ENCODE measurements at regions not wholly inside any gene's neighbourhood (a gene's known extent, or its start where the extent isn't known, plus 50 kb on each side); places are given as distances from the start of the nearest gene placed in this dataset.
A peak's percentile ranks its signal among the peaks of the same experiment; 100 is the strongest.

DNA sequence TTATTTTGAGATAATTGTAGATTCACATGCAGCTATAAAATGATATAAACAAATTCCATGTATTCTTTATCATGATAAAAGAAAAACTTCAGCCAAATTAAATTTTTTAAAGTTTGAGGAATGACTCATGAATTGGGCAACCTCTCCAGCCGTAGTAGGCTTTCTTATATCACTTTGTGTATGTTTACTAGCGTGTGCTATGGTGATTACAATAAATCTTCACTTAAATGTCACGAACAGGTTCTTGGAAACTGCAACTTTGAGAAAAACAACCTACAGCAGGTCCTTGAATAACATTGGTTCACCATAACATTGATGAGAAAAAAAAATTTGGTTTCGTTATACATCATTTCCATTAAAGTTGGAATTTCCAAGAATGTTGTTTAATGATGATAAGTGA, 730.9 kb upstream of the TYRP1 start:
- in situ Hi-C loops (cut with HindIII; ENCODE audit: low sequenced_read_pairs), result no loop called here
- TF ChIP-seq, protein P1, sequence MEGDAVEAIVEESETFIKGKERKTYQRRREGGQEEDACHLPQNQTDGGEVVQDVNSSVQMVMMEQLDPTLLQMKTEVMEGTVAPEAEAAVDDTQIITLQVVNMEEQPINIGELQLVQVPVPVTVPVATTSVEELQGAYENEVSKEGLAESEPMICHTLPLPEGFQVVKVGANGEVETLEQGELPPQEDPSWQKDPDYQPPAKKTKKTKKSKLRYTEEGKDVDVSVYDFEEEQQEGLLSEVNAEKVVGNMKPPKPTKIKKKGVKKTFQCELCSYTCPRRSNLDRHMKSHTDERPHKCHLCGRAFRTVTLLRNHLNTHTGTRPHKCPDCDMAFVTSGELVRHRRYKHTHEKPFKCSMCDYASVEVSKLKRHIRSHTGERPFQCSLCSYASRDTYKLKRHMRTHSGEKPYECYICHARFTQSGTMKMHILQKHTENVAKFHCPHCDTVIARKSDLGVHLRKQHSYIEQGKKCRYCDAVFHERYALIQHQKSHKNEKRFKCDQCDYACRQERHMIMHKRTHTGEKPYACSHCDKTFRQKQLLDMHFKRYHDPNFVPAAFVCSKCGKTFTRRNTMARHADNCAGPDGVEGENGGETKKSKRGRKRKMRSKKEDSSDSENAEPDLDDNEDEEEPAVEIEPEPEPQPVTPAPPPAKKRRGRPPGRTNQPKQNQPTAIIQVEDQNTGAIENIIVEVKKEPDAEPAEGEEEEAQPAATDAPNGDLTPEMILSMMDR (IDR thresholded peaks at IDR 0.05; ENCODE audit: low read depth, low read length, missing control alignments), result no peak
- no peak for DNase-seq (ENCODE audit: low read depth)
- no peak overlapping the region for H3K4me3 ChIP-seq (ENCODE audit: low read depth, low read length)

DNA sequence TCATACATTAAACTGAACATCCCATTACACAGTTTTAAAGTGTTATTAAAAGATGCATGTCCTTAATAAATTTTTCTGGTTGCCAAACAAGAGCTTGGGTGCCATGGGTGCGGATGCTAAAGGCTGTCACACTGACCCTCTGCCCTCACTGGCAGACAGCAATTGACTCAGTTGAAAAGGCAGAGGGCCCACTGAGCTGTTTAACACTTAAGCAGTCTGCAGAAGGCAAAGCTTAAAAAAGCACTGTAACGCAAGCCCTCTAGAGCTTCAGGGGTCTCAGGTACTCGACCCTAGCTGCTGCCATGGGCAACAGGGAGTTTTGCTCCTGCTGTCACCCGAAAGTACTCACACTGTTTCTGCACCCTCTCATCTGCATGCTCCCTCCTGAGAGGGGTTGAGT, 726.4 kb upstream of the TYRP1 start:
- no peak overlapping the region for H3K4me3 ChIP-seq (ENCODE audit: low read depth, low read length)
- DNase-seq (ENCODE audit: low read depth), result no peak
- TF ChIP-seq, protein P1 (IDR thresholded peaks at IDR 0.05; ENCODE audit: low read depth, low read length, missing control alignments), result no peak
- in situ Hi-C loops (cut with HindIII; ENCODE audit: low sequenced_read_pairs), result no loop called here

DNA sequence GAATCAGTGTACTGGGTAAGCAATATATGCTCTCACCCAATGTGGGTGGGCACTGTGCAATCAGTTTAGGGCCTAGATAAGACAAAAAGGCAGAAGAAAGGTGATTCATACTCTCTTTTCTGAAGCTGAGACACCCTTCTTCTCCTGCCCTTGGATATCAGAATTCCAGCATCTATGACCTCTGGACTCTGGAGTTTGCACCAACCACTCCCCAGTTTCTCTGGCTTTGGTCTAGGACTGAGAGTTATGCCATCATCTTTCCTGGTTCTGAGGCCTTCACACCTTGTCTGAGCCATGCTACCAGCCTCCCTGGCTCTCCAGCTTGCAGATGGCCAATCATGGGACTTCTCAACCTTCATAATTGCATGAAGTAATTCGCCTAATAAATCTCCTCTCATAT, 724.6 kb upstream of the TYRP1 start:
- TF ChIP-seq, protein P1 (IDR thresholded peaks at IDR 0.05; ENCODE audit: low read depth, low read length, missing control alignments), result no peak
- no peak for DNase-seq (ENCODE audit: low read depth)
- in situ Hi-C loops (cut with HindIII; ENCODE audit: low sequenced_read_pairs), result no loop called here
- H3K4me3 ChIP-seq (ENCODE audit: low read depth, low read length), result no peak overlapping the region

DNA sequence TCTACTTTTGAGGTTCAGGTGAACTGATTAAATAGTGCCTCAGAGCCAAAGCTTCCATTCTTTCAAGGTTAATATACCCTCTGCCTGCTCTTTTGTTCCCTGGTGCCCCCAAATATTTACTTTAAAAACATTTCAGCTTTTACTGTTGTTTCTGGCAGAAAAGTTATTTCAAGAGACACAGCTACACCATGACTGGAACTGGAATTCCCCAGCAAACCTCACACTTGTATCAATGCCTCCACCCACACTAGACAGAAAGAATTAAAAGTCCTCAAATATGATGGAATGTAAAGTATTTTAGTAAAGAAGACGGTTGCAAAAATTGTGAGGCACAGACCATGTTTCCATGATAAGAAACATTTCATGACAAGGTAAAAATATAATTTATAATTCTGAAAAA, 720.2 kb upstream of the TYRP1 start:
- H3K4me3 ChIP-seq (ENCODE audit: low read depth, low read length), result no peak overlapping the region
- TF ChIP-seq, protein P1 (IDR thresholded peaks at IDR 0.05; ENCODE audit: low read depth, low read length, missing control alignments), result no peak
- in situ Hi-C loops (cut with HindIII; ENCODE audit: low sequenced_read_pairs), result no loop called here
- peak; percentile 5 for DNase-seq (ENCODE audit: low read depth)

DNA sequence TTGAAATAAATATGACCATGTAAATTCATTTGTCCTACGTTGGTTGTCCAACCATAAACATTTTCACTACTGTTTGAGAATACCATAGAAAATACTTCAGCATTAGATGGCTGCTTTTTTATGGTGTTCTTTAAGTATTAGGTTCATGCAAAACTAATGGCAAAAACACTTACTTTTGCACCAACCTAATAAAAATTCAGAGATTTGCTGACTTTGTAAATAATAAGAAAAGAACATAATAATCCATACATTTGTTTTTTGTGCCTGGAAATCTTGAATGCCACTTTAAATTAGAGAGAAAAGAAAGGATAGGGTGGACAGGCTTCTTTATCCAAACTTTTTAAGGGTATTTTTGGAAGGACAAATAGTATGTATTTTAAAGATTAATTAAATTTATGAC, 719.7 kb upstream of the TYRP1 start:
- no peak for DNase-seq (ENCODE audit: low read depth)
- in situ Hi-C loops (cut with HindIII; ENCODE audit: low sequenced_read_pairs), result no loop called here

DNA sequence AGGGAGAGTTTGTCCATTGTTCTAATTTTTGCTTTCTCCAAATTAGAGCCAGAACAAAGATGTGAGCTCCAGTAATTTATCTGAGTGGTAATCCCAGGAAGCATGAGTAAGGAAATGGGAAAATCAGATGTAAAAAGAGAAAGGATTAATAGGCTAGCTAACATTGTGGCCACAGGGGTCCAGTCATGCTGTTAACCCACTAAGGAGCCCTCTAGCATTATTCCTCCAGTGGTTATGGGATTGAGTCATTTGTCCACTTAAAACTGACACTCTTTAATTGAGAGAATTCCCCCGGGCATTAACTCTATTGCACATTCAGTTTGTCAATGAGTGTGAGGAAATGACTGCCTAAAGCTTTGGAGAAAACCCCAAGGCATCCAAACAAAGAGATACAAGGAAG, 700.3 kb upstream of the TYRP1 start:
- TF ChIP-seq, protein P1 (IDR thresholded peaks at IDR 0.05; ENCODE audit: low read depth, low read length, missing control alignments), result no peak
- in situ Hi-C loops (cut with HindIII; ENCODE audit: low sequenced_read_pairs), result no loop called here
- H3K4me3 ChIP-seq (ENCODE audit: low read depth, low read length), result no peak overlapping the region
- DNase-seq (ENCODE audit: low read depth), result no peak

More for the DNA sequence above, 719.7 kb upstream of the TYRP1 start:
- no peak overlapping the region for H3K4me3 ChIP-seq (ENCODE audit: low read depth, low read length)
- TF ChIP-seq, protein P1 (IDR thresholded peaks at IDR 0.05; ENCODE audit: low read depth, low read length, missing control alignments), result no peak

DNA sequence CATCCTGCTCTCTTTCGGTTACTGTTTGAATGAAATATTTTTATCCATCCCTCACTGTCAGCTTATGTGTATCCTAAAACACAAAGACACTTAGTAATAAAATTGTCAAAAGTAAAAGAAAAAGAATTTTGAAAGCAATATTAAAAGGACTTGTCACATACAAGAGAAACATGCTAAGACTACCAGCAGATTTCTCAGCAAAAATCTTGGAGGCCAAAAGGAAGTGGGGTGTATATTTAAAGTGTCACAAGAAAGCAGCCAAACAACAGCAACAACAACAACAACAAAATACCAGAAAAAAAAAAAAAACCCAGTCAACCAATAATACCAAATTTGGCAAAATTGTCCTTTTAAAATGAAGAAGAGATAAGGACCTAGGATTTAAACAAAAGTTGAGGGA, 678.7 kb upstream of the TYRP1 start:
- TF ChIP-seq, protein P1 (IDR thresholded peaks at IDR 0.05; ENCODE audit: low read depth, low read length, missing control alignments), result no peak
- H3K4me3 ChIP-seq (ENCODE audit: low read depth, low read length), result no peak overlapping the region
- in situ Hi-C loops (cut with HindIII; ENCODE audit: low sequenced_read_pairs), result no loop called here
- DNase-seq (ENCODE audit: low read depth), result no peak

Data from astrocyte of the cerebellum (primary cell).